GM06990 (cell line): ENCODE measurements at regions not wholly inside any gene's neighbourhood (a gene's known extent, or its start where the extent isn't known, plus 50 kb on each side); places are given as distances from the start of the nearest gene placed in this dataset.

ENCODE experiments used
- DNase-seq: peaks from one replicate; pipeline ENCODE4 v3.0.0-alpha.2; 2011; ENCODE audit not compliant: insufficient read length; ENCODE audit errors: extremely low read depth
- H3K27me3 ChIP-seq: replicated peaks from 2 replicates; pipeline ENCODE4 v1.6.0; 2011; ENCODE audit warnings: low read length; ENCODE audit not compliant: control insufficient read depth, insufficient read depth
- H3K36me3 ChIP-seq: 2 replicates; pipeline ENCODE4 v1.5.1; 2011; ENCODE audit warnings: low read length; ENCODE audit not compliant: control insufficient read depth, insufficient read depth
- H3K4me3 ChIP-seq: replicated peaks from 2 replicates; pipeline ENCODE4 v1.5.1; 2011; ENCODE audit warnings: low read depth, mild to moderate bottlenecking, control low read depth, low read length
- CTCF ChIP-seq: IDR thresholded peaks from 2 replicates; pipeline ENCODE4 v1.5.1; 2011; ENCODE audit warnings: low read length, control low read depth, mild to moderate bottlenecking, inconsistent platforms; ENCODE audit not compliant: insufficient read depth, poor library complexity, severe bottlenecking

GRCh38 chr2:65722028-65722778, 289.8 kb upstream of the SPRED2 start:
- no peak for TF ChIP-seq CTCF
- Histone ChIP-seq H3K4me3 (no peak overlapping the region), H3K27me3 (no peaks in the 10 kb centered on the region), H3K36me3 (no peaks in the 10 kb centered on the region)
- no peak for DNase-seq

GRCh38 chr2:65716698-65717097, 284.3 kb upstream of the SPRED2 start:
- no peak overlapping the region for H3K4me3 ChIP-seq
- no peaks in the 10 kb centered on the region for H3K36me3 ChIP-seq
- 0 out of 2 replicates have a peak, but pooled peaks cover 2% of the 10 kb centered on the region for H3K27me3 ChIP-seq
- DNase-seq, result no peak
- TF ChIP-seq CTCF, result no peak

- H3K27me3 ChIP-seq, result peaks cover 2% of the 10 kb centered on the region; the same call in 1 of the 2 replicates
- no peak for DNase-seq
- no peak overlapping the region for H3K4me3 ChIP-seq
- H3K36me3 ChIP-seq, result no peaks in the 10 kb centered on the region
- TF ChIP-seq CTCF, result no peak
These were observed 282.9 kb upstream of the SPRED2 start for GRCh38 chr2:65715323-65715722.

- Histone ChIP-seq H3K4me3 (no peak overlapping the region), H3K27me3 (peaks cover 2% of the 10 kb centered on the region; the same call in 1 of the 2 replicates), H3K36me3 (no peaks in the 10 kb centered on the region)
- DNase-seq, result no peak
- no peak for TF ChIP-seq CTCF
These were observed 282.5 kb upstream of the SPRED2 start for GRCh38 chr2:65714866-65715265.

- DNase-seq, result no peak
- H3K36me3 ChIP-seq, result no peaks in the 10 kb centered on the region
- TF ChIP-seq CTCF, result no peak
- H3K27me3 ChIP-seq, result peaks cover 2% of the 10 kb centered on the region
- H3K4me3 ChIP-seq, result no peak overlapping the region
These were observed 279.5 kb upstream of the SPRED2 start for GRCh38 chr2:65711863-65712262.
